Spleen (tissue), 11 donors: ENCODE measurements at regions not wholly inside any gene's neighbourhood (a gene's known extent, or its start where the extent isn't known, plus 50 kb on each side); places are given as distances from the start of the nearest gene placed in this dataset.

Source experiments
- DNase-seq: peaks from one replicate; pipeline ENCODE4 v3.0.0-alpha.2; 2020
- H3K27ac ChIP-seq, 8 donors: fragments of 200-600 bp; sonication (generic) in 7 of 8; 1 replicate in 4 of 8; 2 replicates in 4 of 8; pipeline versions ENCODE4 v1.5.0 to v1.8.0; 2016 to 2021; ENCODE audit warnings: inconsistent platforms in 4 of 8, mild to moderate bottlenecking in 4 of 8, moderate library complexity in 1 of 8
- H3K27me3 ChIP-seq, 7 donors: fragments of 200-600 bp; sonication (generic) in 6 of 7; replicated peaks in 1 of 7; 1 replicate in 4 of 7; 2 replicates in 3 of 7; pipeline versions ENCODE4 v1.5.0 to v1.8.0; 2016 to 2021; ENCODE audit warnings: inconsistent platforms in 3 of 7, mild to moderate bottlenecking in 1 of 7
- H3K36me3 ChIP-seq, 6 donors: fragments of 200-600 bp; sonication (generic) in 5 of 6; 1 replicate in 4 of 6; 2 replicates in 2 of 6; pipeline versions ENCODE4 v1.5.0 to v1.8.0; 2016 to 2021; ENCODE audit warnings: inconsistent platforms in 2 of 6
- H3K4me1 ChIP-seq, 6 donors: fragments of 200-600 bp; sonication (generic) in 5 of 6; 1 replicate in 3 of 6; 2 replicates in 3 of 6; pipeline versions ENCODE4 v1.5.0 to v1.8.0; 2016 to 2021; ENCODE audit warnings: inconsistent platforms in 3 of 6
- H3K4me3 ChIP-seq, 8 donors: fragments of 200-600 bp; sonication (generic) in 7 of 8; 1 replicate in 4 of 8; 2 replicates in 4 of 8; pipeline versions ENCODE4 v1.5.0 to v1.8.0; 2016 to 2021; ENCODE audit warnings: inconsistent platforms in 4 of 8, mild to moderate bottlenecking in 4 of 8, moderate library complexity in 2 of 8
- H3K9me3 ChIP-seq, 8 donors: fragments of 200-600 bp; sonication (generic) in 7 of 8; 1 replicate in 4 of 8; 2 replicates in 4 of 8; pipeline versions ENCODE4 v1.5.0 to v1.8.0; 2016 to 2021; ENCODE audit warnings: inconsistent platforms in 4 of 8
- CTCF ChIP-seq, 11 experiments: fragments of 200-600 bp in 7 of 11; fragments of 450-650 bp in 4 of 11; sonication (generic) in 4 of 11; IDR thresholded peaks in 8 of 11; conservative IDR thresholded peaks in 3 of 11; 1 replicate in 7 of 11; 2 replicates in 4 of 11; pipeline versions ENCODE4 v1.4.0 to v1.8.0; 2016 to 2021; ENCODE audit warnings: antibody characterized with exemption in 11 of 11, inconsistent platforms in 4 of 11, mild to moderate bottlenecking in 1 of 11
- POLR2A ChIP-seq, 3 donors: fragments of 450-650 bp; IDR thresholded peaks; one replicate each; pipeline ENCODE4 v1.5.1; 2017; ENCODE audit warnings: antibody characterized with exemption in 3 of 3, mild to moderate bottlenecking in 1 of 3
- POLR2AphosphoS5 ChIP-seq, 3 donors: sonication (generic); formaldehyde crosslinking; IDR thresholded peaks; one replicate each; pipeline ENCODE4 v1.5.1; 2017; ENCODE audit warnings: antibody characterized with exemption in 3 of 3
- WGBS, 5 donors: extraction: QIAGEN DNeasy Blood & Tissue Kit in 3 of 5; methylation state at CpG; one replicate each; pipeline versions ENCODE4 v1.1.5 to v1.1.7; 2013 to 2018; 5-methylcytosine and 5-hydroxymethylcytosine counted together
- intact Hi-C: fragments of 100-400 bp; cut with DNase I; formaldehyde crosslinking; loops from one replicate; pipeline ENCODE4 v1.15.0; 2023; ENCODE audit warnings: low total_unique reads
- donor health status: healthy with polysubstance abuse.
- donor health status: DM: no; HTN: no; CAD: no; lungs with moderate emphysema.
- donor health status: DM: no; HTN: no; CAD: no.
- donor health status: Bipolar disorder and iron deficiency.
- donor health status: healthy.
- donor health status: DM: no; HTN: no; CAD: no.
- donor health status: DM: yes; HTN: yes; CAD: no.

- TF ChIP-seq POLR2AphosphoS5 (IDR thresholded peaks at IDR 0.05) (no peak), POLR2A (IDR thresholded peaks at IDR 0.05) (no peak), CTCF (IDR thresholded peaks at IDR 0.05 in 8 of 11, conservative IDR thresholded peaks at IDR 0.05 in 3 of 11) (no peak)
- H3K9me3 ChIP-seq = peaks cover 0 to 19% (median 0%) of the 10 kb centered on the region in 8 donors
- no peak overlapping the region for H3K27ac ChIP-seq
- H3K4me1 ChIP-seq = no peaks in the 10 kb centered on the region
- H3K4me3 ChIP-seq = no peak overlapping the region
- intact Hi-C loops = no loop called here
- H3K27me3 ChIP-seq = peaks cover 0 to 24% (median 0%) of the 10 kb centered on the region in 7 donors
- no peaks in the 10 kb centered on the region for H3K36me3 ChIP-seq
- no peak for DNase-seq
Measured at GRCh38 chr12:114254998-114255397, 150.9 kb downstream of the TBX5 start.

- Histone ChIP-seq H3K9me3 (peaks cover 0 to 19% (median 0%) of the 10 kb centered on the region in 8 donors), H3K4me1 (no peaks in the 10 kb centered on the region), H3K27ac (no peak overlapping the region), H3K36me3 (no peaks in the 10 kb centered on the region), H3K4me3 (no peak overlapping the region), H3K27me3 (peaks cover 0 to 24% (median 0%) of the 10 kb centered on the region in 7 donors)
- no peak for TF ChIP-seq POLR2AphosphoS5 (IDR thresholded peaks at IDR 0.05)
- no peak for TF ChIP-seq POLR2A (IDR thresholded peaks at IDR 0.05)
- no peak for TF ChIP-seq CTCF (IDR thresholded peaks at IDR 0.05 in 8 of 11, conservative IDR thresholded peaks at IDR 0.05 in 3 of 11)
- intact Hi-C loops = no loop called here
- 56 to 80% (median 67%) methylated on average over 4 of the region's 4 CpGs for WGBS, 5 donors
- no peak for DNase-seq
Measured at GRCh38 chr12:114253976-114254778, 151.8 kb downstream of the TBX5 start.

- Histone ChIP-seq H3K9me3 (peaks cover 0 to 4% (median 0%) of the 10 kb centered on the region in 8 donors), H3K4me3 (no peak overlapping the region), H3K36me3 (no peaks in the 10 kb centered on the region), H3K27ac (no peak overlapping the region), H3K4me1 (no peaks in the 10 kb centered on the region), H3K27me3 (peaks cover 0 to 26% (median 0%) of the 10 kb centered on the region in 7 donors)
- no peak for TF ChIP-seq CTCF (IDR thresholded peaks at IDR 0.05 in 8 of 11, conservative IDR thresholded peaks at IDR 0.05 in 3 of 11)
- TF ChIP-seq POLR2A (IDR thresholded peaks at IDR 0.05) = no peak
- no peak for TF ChIP-seq POLR2AphosphoS5 (IDR thresholded peaks at IDR 0.05)
- intact Hi-C loops = no loop called here
- 74 to 83% (median 76%) methylated on average over 7 of the region's 7 CpGs for WGBS, 5 donors
- no peak for DNase-seq
Measured at GRCh38 chr12:114248527-114248926, 157.4 kb downstream of the TBX5 start.

GRCh38 chr12:114245555-114245954, 160.4 kb downstream of the TBX5 start:
- Histone ChIP-seq H3K4me3 (no peak overlapping the region), H3K4me1 (no peaks in the 10 kb centered on the region), H3K36me3 (no peaks in the 10 kb centered on the region), H3K27me3 (peaks cover 0 to 41% (median 0%) of the 10 kb centered on the region in 7 donors), H3K27ac (no peak overlapping the region), H3K9me3 (peaks cover 0 to 9% (median 3%) of the 10 kb centered on the region in 8 donors)
- TF ChIP-seq CTCF (IDR thresholded peaks at IDR 0.05 in 8 of 11, conservative IDR thresholded peaks at IDR 0.05 in 3 of 11) = no peak
- TF ChIP-seq POLR2A (IDR thresholded peaks at IDR 0.05) = no peak
- no peak for TF ChIP-seq POLR2AphosphoS5 (IDR thresholded peaks at IDR 0.05)
- DNase-seq = no peak
- WGBS, 5 donors = 24 to 31% (median 27%) methylated on average over 4 of the region's 4 CpGs
- intact Hi-C loops = no loop called here
